ENCODE measurements at regions not wholly inside any gene's neighbourhood (a gene's known extent, or its start where the extent isn't known, plus 50 kb on each side); places are given as distances from the start of the nearest gene placed in this dataset.

GRCh38 chr2:8355102-8355859 lies 326.6 kb upstream of the ID2 start:
- Histone ChIP-seq H3K27me3 (ENCODE audit: control insufficient read depth, insufficient read depth, low read length) (no peaks in the 10 kb centered on the region), H3K27ac (no peak overlapping the region), H3K4me3 (ENCODE audit: low read depth, low read length) (no peak overlapping the region), H3K9ac (no peak overlapping the region), H3K4me1 (no peaks in the 10 kb centered on the region), H3K9me3 (ENCODE audit: control insufficient read depth, low read length) (no peaks in the 10 kb centered on the region), H3K36me3 (ENCODE audit: control insufficient read depth, insufficient read depth, low read length) (no peaks in the 10 kb centered on the region), H3K79me2 (no peaks in the 10 kb centered on the region), H2AFZ (no peak overlapping the region), H3K4me2 (ENCODE audit: low read length) (no peak overlapping the region)
- TF ChIP-seq CTCF (IDR thresholded peaks at IDR 0.05): no peak

- no peaks in the 10 kb centered on the region for H3K79me2 ChIP-seq
- H2AFZ ChIP-seq: no peak overlapping the region
- H3K9ac ChIP-seq: no peak overlapping the region
- H3K9me3 ChIP-seq (ENCODE audit: control insufficient read depth, low read length): no peaks in the 10 kb centered on the region
- TF ChIP-seq CTCF (IDR thresholded peaks at IDR 0.05): no peak
- H3K27ac ChIP-seq: no peak overlapping the region
- no peak overlapping the region for H3K4me3 ChIP-seq (ENCODE audit: low read depth, low read length)
- no peak overlapping the region for H3K4me2 ChIP-seq (ENCODE audit: low read length)
- no peaks in the 10 kb centered on the region for H3K27me3 ChIP-seq (ENCODE audit: control insufficient read depth, insufficient read depth, low read length)
- H3K36me3 ChIP-seq (ENCODE audit: control insufficient read depth, insufficient read depth, low read length): no peaks in the 10 kb centered on the region
- no peaks in the 10 kb centered on the region for H3K4me1 ChIP-seq
Observed at GRCh38 chr2:8357738-8358518, 323.9 kb upstream of the ID2 start.

GRCh38 chr2:8361930-8362329 lies 319.9 kb upstream of the ID2 start:
- H3K79me2 ChIP-seq: peaks cover 4% of the 10 kb centered on the region
- no peaks in the 10 kb centered on the region for H3K4me1 ChIP-seq
- H3K9ac ChIP-seq: no peak overlapping the region
- TF ChIP-seq CTCF (IDR thresholded peaks at IDR 0.05): no peak
- H3K27ac ChIP-seq: no peak overlapping the region
- no peak overlapping the region for H2AFZ ChIP-seq
- H3K9me3 ChIP-seq (ENCODE audit: control insufficient read depth, low read length): no peaks in the 10 kb centered on the region
- H3K4me3 ChIP-seq (ENCODE audit: low read depth, low read length): no peak overlapping the region
- no peaks in the 10 kb centered on the region for H3K27me3 ChIP-seq (ENCODE audit: control insufficient read depth, insufficient read depth, low read length)
- H3K4me2 ChIP-seq (ENCODE audit: low read length): no peak overlapping the region
- H3K36me3 ChIP-seq (ENCODE audit: control insufficient read depth, insufficient read depth, low read length): no peaks in the 10 kb centered on the region

- no peak overlapping the region for H3K9ac ChIP-seq
- H3K79me2 ChIP-seq: peaks cover 4% of the 10 kb centered on the region
- no peak overlapping the region for H2AFZ ChIP-seq
- no peaks in the 10 kb centered on the region for H3K36me3 ChIP-seq (ENCODE audit: control insufficient read depth, insufficient read depth, low read length)
- no peaks in the 10 kb centered on the region for H3K4me1 ChIP-seq
- no peak overlapping the region for H3K27ac ChIP-seq
- H3K4me2 ChIP-seq (ENCODE audit: low read length): no peak overlapping the region
- no peak overlapping the region for H3K4me3 ChIP-seq (ENCODE audit: low read depth, low read length)
- TF ChIP-seq CTCF (IDR thresholded peaks at IDR 0.05): no peak
- no peaks in the 10 kb centered on the region for H3K9me3 ChIP-seq (ENCODE audit: control insufficient read depth, low read length)
- H3K27me3 ChIP-seq (ENCODE audit: control insufficient read depth, insufficient read depth, low read length): no peaks in the 10 kb centered on the region
Observed at GRCh38 chr2:8363161-8363560, 318.7 kb upstream of the ID2 start.

Data from parathyroid adenoma (tissue), 2 donors.